A673 (cell line): ENCODE measurements at regions not wholly inside any gene's neighbourhood (a gene's known extent, or its start where the extent isn't known, plus 50 kb on each side); places are given as distances from the start of the nearest gene placed in this dataset.

Experiments
- CTCF ChIP-seq: fragments of 300-800, 200-600 bp; sonication (generic); conservative IDR thresholded peaks from 2 replicates; pipeline ENCODE4 v1.5.1; 2017; ENCODE audit warnings: low read depth, mild to moderate bottlenecking, antibody characterized with exemption, low read length, moderate library complexity, mixed read lengths
- EZH2 ChIP-seq: fragments of 200-600 bp; sonication (generic); IDR thresholded peaks from 2 replicates; pipeline ENCODE4 v1.6.1; 2017; ENCODE audit warnings: borderline replicate concordance, low read depth, mild to moderate bottlenecking, mixed read lengths, antibody characterized with exemption, low read length; ENCODE audit not compliant: poor library complexity, severe bottlenecking

DNA sequence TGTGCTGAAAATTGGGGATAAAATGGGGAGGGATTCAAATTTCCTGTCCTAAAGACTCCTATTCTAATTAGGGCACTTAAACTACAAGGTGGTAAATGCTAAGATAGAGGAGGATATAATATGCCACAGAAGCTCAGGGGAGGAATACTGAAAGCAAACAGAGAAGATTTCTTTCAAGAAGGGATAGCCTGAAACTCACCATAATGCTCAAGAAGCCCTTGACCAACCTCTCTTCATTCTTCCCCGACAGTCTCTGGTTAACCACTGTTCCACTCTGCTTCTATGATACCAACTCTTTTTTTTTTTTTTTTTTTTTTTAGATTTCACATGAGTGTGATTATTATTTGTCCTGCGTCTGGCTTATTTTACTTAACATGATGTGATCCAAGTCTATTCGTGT lies 398.2 kb upstream of the FRG2C start:
- TF ChIP-seq CTCF (no peak), EZH2 (no peak)
